Right lobe of liver (tissue), 4 donors: ENCODE measurements at regions not wholly inside any gene's neighbourhood (a gene's known extent, or its start where the extent isn't known, plus 50 kb on each side); places are given as distances from the start of the nearest gene placed in this dataset.

ENCODE experiments used
- CTCF ChIP-seq, 4 donors: fragments of 200-600 bp in 3 of 4; fragments of 450-650 bp in 1 of 4; IDR thresholded peaks; one replicate each; pipeline versions ENCODE4 v1.5.1 to v1.8.0; 2016 to 2022; ENCODE audit warnings: antibody characterized with exemption in 4 of 4, mild to moderate bottlenecking in 2 of 4
- POLR2A ChIP-seq: fragments of 450-650 bp; IDR thresholded peaks from one replicate; pipeline ENCODE4 v1.6.1; 2017; ENCODE audit warnings: antibody characterized with exemption, mild to moderate bottlenecking
- donor health status: DM: no; HTN: no; CAD: no.
- donor health status: DM: no; HTN: no; CAD: no.
- donor health status: DM: no; HTN: yes; CAD: no.

- no peak for TF ChIP-seq CTCF (IDR thresholded peaks at IDR 0.05)
- no peak for TF ChIP-seq POLR2A
Measured at GRCh38 chr4:96993560-96993959, 1149.7 kb downstream of the STPG2 start.
